Fibroblast of skin of scalp (primary cell): ENCODE measurements at regions not wholly inside any gene's neighbourhood (a gene's known extent, or its start where the extent isn't known, plus 50 kb on each side); places are given as distances from the start of the nearest gene placed in this dataset.

Source experiments
- DNase-seq: peaks from one replicate; pipeline ENCODE4 v3.0.0-alpha.2; 2013

DNA sequence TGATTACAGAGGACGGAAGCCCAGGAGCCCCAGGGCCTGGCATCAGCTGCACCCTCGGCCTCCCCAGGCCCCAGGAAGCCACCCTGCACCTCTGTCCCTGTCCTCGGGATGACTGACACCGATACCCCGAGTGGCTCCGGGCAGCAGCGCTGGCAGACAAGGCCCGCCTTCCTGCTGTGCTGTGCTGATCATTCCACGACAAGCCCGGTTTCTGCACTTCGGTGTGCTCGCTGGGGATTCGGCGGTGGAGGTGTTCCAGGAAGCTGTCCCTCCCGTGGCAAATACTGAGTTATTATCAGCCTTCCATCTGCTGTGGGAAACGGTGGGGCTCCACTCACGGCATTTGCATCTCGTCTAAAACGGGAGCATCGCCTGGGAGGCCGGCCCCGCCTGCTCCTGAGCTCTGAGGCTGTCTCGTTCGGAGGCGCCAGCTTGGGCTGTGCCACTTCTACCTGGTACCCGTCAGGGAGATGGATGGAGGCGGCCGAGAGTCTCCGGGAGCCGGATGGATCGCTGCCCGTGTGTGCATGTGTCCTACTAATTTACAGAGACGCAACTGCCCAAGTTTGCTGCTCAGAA, 506.1 kb downstream of the BRD1 start:
- no peak for DNase-seq

DNA sequence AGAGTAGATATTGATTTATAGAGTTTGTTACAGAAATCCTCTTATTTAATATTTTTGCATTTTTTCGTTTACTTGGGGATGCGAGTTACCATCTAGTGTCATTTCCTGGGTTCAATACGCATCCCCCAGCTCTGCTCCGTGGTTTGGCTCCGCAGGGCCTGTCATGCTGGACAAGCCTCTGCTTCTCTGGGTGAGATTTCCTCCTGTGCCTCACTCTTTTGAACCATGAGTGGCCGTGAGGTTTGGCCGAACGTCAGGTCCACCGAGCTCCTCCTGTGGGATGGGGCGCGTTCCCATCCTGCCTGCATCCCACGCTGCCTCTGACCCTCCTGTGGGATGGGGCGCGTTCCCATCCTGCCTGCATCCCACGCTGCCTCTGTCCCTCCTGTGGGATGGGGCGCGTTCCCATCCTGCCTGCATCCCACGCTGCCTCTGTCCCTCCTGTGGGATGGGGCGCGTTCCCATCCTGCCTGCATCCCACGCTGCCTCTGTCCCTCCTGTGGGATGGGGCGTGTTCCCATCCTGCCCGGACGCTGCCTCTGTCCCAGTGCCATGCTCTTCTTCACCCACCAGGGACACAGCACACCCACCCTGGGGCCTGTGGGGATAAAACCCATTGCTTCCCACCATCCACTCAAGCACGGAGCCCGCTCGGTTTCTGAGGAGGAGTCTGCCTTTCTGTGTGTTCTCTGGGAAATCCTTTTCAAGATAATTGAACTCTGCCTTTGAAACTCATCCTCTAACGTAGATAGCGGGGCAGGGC, 506.8 kb downstream of the BRD1 start:
- DNase-seq = no peak

DNA sequence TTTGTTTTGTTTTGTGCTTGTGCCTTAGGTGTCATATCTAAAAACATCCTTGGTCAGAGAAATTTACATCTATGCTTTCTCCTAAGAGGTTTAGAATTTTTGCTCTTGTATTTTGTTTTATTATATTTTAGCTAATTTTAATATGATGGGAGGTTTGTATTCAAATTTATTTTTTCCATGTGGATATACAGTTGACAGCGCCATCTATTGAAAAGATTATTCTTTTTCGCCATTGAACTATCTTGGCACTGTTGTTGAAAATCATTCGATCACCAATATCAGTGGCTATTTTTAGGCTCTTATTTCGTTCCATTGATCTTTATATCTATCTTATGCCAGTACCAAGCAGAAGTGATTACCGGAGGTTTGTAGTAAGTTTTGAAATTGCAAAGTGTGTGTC, 510.3 kb downstream of the BRD1 start:
- no peak for DNase-seq

DNA sequence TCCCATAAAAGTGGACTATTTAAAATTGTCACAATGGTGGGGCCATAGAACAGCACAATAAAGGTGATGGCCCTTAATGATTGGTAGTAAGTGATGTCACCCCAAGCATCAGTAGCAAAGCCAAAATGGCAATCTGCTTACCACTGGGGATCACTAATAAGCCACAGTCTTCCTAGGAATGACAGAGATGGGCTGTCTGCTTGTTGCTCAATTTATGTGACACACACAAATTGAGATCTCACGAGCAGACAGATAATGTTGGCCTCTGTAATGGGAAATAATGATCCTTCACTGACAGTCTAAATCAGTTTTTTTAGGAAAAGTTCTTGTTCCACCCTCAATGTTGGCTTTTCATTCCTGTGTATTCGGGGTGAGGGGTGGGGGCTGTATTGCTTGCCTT, 515.1 kb downstream of the BRD1 start:
- no peak for DNase-seq

DNA sequence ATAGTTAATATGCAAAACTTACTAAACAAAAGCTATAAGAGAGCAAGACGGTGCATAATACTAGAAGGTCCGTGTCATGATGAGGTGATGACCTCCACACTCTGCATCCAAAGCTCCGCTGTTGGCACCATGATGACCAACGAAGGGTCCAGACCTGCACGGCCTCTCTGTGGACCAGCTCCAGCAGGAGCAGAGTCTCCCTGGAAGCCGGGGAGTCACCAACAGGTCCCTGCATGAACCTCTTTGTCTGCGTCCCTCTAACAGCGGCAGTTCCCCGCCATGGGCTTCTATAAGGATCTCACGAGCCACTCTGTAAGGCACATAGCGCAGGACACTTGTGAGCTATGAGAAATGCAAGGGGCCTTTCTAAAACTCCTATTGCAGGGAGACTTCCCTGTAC, 517.3 kb downstream of the BRD1 start:
- no peak for DNase-seq

DNA sequence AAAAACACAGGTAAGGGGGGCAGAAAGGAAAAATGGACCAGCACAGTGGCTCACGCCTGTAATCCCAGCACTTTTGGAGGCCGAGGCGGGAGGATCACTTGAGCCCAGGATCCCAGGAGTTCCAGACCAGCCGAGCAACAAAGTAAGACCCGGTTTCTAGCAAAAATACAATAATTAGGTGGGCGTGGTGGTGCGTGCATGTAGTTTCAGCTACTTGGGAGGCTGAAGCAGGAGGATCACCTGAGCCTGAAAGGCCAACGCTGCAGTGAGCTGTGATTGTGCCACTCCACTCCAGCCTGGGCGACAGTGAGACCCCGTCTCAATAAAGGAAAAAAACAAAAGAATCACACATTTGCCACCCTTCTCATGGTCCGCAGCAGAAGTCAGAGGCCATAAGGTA, 519.4 kb downstream of the BRD1 start:
- no peak for DNase-seq

DNA sequence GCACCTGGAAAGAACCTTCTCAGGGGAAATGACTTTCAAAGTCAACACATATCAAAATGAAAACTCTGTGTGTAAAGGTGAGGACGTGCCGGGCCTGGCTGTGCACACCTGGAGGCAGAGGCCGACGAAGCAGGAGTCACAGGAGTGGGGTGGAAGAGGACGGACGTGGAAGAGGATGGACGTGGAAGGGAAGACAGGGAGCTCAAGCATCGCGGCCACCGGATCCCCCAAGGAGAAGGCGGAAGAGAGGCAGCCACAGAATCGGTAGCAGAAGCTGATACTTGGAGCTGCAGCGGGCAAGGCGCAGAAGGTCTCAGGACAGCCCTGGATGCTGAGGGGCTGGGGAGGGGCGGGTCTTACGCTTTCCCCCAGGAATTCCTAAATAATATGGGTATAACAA, 519.8 kb downstream of the BRD1 start:
- DNase-seq = no peak

DNA sequence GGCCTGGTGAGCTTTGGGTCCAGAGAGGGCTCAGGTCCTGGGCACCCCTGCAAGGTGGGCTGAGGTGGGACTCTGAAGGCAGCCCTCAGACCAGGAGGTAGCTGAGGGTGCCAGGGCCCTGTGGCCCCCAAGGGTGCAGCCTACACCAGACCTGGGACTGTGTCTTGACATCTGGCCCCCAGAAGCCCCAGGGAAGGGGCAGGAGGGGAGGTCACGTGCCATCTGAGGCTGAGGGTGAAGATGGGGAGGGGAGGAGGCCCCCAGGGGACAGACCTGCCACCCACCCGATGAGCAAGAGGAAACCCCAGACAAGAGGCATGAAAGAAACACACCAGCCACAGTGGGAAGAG, 520.2 kb downstream of the BRD1 start:
- DNase-seq = no peak

DNA sequence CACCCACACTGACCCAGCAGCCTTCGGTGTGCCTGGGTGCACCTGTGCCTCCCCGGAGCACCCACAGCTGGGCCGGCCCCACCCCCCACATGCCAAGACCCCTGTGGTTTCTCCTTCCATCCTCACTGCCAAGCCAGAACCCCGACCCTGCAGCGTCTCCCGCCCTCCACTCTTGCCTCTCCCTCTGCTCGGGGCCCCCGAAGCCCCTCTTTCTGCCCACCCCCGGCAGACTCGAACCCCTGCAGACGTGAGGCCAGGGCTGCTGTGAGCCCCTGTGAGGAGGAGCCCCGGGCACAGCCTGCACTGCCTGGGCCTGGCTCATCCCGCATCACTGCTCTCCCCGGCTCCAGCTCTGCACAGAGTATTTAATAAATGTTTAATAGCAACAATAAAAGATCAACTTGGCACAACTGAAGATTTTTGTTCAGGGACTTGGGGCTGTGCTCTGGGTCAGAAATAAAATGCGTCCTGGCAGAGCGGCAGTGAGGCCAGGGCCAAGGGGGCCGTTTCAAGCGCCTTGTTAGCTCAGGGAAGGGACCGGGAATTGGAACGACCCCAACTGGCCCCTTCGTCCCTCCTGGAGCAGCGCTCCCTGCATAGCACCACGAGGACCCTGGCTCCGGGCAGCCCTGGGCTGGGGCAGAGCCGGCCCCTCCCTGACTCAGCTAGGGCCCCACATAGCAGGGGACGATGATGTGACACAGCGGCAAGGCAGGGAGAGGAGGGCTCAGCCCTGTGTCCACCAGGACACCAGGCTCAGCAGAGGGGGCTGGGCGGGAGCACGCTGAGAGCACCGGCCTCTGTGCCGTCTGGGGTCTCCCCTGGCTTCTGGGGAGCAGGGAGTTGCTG, 520.8 kb downstream of the BRD1 start:
- no peak for DNase-seq

DNA sequence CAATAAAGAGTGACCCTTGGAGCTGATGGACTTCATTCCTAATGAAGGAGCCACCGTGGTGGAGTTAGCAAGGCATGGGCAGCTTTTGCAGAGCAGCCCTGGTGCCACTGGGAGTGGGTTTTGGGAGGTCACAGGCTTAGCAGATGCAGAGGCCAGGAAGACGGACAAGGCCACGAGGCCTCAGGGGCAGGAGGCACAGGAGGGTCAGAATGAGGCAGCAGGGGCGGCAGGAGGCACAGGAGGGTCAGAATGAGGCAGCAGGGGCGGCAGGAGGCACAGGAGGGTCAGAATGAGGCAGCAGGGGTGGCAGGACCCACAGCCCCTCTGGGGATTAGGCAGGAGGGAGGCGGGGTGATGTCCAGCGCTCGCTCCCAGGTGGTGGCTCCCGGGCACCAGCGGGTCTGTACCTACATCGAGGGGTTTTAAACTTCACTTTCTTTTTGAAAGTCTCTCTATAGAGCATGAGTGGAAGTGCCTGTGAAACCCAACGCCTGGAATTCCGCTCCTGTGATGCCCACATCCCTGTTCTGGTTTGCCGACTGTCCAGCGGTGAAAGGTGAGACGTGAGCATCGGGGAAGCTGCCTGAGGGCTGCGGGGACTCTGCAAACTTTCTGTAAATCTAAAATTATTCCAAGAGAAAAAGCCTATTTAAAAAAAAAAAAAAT, 521.6 kb downstream of the BRD1 start:
- DNase-seq = no peak

DNA sequence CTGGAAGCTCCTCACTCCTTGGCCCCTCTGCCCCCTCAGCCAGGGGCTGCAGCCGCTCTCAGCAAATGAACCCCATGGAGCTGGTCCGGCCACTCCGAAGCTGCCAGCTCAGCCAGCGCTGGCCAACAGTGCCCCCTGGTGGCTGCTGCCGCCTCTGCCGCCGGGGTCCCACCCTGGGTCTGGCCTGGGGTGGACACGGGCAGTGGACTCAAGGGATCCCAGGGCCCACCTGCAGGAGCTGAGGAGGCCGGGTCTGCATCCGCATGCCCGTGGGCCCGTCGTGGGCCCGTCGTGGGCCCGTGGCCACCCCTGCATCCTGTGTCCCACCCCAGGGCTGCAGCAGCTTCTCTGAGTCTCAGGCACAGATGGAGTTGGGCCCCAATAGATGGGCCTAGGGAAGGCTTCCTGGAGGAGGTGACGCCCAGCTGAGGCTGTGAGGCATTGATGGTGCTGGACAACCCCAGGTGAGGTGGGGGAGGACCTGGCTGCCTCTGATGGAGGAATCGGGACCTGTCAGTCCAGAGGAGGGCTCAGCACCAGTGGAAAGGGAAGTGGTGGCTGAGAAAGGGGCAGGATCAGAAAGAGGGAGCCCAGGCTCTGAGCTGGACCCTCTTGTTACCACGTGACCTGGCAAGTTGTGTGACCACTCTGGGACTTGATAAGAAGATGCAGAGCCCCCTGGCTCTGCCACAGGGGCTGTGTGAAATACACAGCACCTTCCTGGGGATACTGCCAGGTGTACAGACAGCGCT, 522.3 kb downstream of the BRD1 start:
- DNase-seq = peak; percentile 38

DNA sequence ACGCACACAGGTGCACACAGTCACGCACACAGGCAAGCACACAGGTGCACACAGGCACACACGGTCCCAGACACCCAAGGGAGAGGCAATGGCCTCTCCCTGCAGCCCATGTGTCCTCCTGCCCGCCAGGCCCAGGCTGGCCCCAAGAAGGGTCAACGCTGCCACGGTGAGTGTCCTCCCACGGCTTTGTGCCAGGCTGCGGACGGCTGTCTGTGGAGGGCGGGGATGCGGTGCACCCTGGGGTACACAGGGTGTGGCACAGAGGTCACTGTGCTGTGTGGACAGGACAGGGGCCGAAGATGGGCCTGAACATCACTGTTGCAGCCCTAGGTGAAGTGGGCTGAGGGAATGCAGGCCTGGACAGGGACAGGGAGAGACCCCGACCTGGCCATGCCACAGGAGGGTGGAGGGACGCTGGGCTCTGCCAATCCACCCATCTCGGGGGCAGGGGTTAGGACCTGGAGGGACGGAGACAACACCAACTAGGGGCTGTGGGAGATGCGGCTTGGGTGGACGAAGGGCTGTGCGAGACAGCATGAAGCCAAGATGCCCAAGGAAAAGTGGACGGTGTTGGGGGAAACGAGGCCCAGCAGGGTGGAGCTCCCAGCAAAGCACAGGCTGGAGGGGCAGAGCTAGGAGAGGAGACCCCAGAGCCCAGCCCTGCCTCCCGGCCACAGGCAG, 523.8 kb downstream of the BRD1 start:
- no peak for DNase-seq

DNA sequence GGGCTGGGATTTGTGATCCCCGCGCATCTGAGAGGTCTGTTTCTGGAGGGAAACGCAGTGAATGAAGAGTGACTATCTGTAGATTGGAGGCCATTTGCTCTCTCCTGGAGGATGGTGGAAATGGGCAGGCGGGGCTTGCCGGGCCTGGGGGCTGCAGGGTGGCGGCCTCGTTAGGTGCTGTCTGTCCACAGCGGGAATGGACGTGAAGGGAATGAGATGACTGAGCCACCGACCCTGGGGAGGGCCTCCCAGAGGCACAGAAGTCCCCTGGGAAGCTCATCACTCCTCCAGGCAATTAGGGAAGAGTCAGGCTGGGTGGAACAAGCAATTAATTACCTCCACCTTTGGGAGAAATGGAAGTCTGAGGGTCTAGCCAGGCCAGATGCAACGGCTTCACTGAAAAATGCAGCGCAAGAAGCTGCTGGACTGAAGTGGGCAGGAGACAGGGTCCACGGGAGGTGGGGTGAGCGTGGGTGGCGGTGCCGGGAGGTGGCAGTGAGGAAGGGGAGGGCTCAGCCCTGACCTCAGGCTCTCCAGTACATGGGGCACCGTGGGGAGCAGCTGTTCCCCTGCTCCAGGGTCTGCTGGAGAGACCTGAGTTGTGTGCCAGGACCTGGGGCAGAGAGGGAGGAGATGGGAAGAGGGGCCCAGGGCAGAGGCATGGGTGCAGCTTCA, 524.5 kb downstream of the BRD1 start:
- DNase-seq = no peak

DNA sequence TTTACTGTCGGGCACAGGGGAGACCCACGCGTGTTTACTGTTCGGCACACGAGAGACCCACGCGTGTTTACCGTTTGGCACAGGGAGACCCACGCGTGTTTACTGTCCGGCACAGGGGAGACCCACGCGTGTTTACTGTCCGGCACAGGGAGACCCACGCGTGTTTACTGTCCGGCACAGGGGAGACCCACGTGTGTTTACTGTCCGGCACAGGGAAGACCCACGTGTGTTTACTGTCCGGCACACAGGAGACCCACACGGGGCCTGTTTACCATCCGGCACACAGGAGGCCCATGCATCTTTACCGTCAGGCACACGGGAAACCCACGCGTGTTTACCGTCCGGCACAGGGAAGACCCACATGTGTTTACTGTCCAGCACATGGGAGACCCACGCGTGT, 525.1 kb downstream of the BRD1 start:
- DNase-seq = no peak

DNA sequence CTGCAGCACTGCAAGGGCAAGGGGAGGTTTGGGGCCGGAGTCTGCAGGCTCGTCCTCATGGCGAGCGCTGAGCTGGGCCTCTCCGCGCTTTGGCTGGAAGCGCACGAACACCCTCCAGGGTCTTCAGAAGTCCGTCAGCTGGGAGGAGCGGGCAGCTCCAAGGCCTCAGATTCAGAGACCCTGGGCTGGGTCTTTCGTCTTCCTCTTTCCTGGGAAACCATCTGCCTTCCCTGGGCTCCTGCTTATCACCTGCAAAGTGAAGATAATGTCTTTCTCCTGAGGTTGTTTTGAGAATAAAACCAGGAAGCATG, 525.6 kb downstream of the BRD1 start:
- no peak for DNase-seq

DNA sequence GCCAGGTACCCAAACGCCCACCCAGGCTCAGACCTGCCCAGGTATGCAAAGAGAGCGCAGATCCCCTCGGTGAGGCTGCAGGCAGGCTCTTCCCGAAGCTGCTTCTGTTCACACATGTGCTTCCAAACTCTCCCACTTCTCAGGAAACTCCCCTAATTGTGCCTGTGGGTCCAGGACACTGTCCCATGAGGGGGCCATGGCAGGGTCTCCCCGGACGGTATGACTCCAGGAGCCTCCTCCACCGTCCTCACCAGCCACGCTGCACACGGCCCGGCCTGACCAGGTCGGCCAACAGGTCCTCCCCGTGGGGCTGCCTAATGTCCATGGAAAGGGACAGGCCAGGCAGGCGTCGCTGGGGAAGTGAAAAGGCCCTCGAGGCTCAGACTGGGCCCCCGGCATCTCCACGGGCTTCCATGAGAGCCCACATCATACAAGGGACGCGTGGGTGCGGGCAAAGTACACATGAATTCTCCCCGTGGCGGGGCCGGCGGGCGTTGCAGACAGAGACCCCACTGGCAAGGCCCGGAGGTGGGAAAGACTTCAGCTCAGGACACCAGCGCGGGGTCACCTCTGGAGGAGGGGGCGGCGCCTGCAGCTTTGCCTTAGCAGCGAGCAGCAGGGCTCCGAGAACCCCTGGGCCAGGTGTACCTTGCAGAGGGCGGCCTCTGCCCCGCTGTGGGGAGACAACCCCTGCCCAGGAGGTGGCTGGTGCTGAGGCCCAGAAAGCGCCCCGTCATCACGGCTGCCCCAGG, 526.1 kb downstream of the BRD1 start:
- no peak for DNase-seq

DNA sequence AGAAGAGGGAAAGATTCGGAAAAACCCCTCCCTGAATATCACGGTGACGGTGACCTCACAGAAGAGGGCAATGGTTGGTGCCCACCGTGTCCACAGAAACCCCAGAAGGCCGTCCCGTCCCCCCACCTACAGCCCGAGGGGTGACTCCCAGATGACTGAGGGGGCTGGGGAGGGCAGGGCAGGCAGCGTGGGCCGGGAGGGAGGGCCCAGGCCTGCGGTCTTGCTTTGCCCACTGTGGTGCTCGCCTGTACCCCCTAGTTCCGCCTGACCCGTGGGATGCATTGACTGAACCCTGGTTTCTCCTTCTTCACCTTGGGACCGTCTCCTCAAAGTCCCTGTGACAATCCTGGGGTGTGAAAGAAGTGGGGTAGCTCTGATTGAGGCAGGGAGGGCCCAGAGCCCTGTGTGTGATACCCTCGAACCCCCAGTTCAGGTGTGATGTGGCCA, 526.7 kb downstream of the BRD1 start:
- DNase-seq = no peak

DNA sequence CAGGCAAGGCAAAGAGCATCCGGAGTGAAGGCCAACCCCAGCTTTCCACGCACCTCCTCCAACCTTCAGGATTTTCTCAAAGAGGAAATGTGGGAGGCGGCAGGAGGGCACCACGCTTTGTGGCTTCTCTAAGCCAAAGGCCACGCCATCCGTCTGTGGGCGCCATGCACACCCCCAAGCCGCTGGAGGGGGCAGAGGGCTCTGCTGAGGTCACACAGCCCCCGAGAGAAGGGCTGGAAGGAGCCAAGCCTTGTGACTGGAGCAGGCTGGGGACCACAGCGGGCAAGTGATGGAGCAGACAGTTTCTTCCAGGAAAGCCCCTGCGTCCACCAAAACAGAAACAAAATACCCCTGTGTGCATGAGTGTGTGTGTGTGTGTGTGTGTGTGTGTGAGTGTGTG, 527.4 kb downstream of the BRD1 start:
- DNase-seq = no peak

DNA sequence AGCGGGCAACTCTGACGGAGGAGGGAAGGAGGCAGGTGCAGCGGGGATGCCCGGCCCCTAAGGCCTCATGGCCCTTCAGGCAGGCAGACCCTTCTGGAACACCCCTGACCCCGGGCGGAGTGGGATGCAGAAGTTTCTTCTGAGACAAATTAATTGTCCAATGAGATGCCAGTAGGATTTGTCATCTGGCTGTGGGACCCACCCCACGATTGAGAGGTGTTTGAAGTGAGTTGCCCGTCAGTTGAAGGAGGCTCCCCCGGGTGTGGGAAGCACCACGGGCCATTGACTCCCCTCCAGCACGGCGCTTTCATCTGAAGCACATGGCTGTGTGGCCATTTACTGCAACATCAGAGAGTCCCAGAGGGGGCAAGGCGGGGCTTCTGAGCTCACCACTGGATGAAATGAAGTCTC, 527.8 kb downstream of the BRD1 start:
- DNase-seq = no peak

DNA sequence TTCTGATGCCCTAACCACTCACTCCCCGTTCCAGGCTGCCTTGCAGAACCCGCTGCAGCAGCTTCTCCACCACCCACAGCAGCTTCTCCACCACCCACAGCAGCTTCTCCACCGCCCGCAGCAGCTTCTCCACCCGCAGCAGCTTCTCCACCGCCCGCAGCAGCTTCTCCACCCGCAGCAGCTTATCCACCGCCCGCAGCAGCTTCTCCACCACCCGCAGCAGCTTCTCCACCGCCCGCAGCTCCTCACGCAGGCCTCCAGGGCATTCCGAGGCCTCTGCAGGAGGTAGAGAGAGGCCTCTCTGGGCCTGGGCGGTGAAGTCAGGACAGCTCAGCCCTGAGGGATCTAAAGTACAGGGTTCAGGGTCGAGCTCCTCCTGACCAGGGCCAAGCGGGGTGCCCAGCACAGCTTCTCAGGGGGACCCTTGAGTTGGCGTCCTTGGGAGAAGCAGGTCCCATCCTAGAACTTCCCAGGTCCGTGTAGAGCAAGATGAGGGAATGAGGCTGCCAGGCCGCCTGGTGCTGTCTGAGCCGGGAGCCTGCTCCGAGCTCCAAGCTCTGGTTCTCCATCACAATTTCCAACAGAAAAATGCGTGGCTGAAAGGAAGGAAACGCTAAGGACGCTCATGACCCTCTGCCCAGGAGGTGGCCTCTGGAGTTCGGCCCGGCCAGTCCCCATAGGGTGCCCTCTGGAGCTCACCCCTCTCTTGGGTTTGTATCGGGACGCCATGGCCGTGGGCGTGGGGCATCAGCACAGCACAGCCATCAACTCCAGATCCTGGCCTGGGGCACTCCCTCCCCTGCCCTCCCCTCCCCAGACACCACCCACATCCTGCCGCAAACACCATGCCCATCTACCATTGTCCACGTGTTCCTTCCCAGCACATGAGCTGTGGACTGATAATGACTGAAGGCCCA, 528.6 kb downstream of the BRD1 start:
- no peak for DNase-seq
